DMS114 treated with DMSO at 0.1 percent for 48 hours (cell line): ENCODE measurements at regions not wholly inside any gene's neighbourhood (a gene's known extent, or its start where the extent isn't known, plus 50 kb on each side); places are given as distances from the start of the nearest gene placed in this dataset.

Source experiments
- DNase-seq: peaks from one replicate; lab custom pipeline; 2025; ENCODE audit not compliant: unreplicated experiment; lab: John Stamatoyannopoulos, UW

DNA sequence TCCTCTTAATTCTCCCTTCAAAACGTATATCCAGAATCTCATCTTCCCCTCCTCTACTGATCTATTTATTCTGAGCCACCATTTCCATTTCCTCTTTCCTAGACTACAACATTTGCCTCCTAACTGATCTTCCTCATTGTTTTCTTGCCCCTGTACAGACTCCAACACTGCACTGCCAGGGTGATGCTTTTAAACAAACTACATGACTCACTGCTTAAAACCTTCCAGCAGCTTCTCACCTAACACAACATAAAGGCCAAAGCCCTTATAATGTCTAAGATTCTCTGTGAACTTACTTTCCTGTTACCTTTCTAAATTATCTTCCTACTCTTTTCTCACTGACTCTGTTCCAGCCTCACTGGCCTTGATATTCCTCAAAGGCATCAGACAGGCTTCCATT lies 161.0 kb upstream of the HS3ST1 start:
- no peak for DNase-seq

DNA sequence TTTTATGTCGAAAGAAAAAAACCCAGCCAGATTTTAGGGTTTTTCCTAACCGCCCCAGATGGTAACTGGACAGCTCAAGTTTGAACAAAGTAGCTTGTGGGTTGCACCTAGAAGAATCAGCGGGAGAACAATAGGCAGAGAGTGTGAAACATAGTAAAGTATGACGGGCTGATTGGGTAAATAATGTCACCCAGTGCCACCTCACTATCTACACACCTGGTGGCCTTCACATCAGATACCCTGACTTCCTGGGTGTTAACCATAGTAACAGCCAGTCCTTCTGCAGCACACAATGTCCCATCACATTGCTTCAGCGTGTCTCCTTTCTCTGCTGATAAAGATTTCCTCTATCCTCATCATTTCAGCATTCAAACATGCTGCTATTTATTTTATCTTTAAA lies 159.1 kb upstream of the HS3ST1 start:
- no peak for DNase-seq

- no peak for DNase-seq
Observed at GRCh38 chr4:11585506-11585905, 156.8 kb upstream of the HS3ST1 start.

DNA sequence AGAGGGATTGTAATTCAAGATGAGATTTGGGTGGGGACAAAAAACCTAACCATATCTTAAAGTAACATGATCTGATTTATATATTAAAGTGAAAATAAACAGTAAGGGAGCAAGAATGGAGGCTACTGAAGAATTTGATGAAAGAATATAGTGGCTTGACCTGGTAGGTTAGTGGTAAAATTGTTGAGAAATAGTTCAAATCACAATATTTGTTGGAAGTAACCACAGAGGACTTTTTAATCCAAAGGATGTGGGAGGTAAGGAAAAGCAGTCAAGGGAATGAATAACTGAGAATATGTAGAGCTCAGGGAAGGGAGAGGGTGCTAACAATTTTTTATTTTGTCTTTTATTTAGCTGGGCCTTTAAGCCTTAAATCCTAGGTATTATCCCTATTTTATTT lies 139.8 kb upstream of the HS3ST1 start:
- DNase-seq = no peak

DNA sequence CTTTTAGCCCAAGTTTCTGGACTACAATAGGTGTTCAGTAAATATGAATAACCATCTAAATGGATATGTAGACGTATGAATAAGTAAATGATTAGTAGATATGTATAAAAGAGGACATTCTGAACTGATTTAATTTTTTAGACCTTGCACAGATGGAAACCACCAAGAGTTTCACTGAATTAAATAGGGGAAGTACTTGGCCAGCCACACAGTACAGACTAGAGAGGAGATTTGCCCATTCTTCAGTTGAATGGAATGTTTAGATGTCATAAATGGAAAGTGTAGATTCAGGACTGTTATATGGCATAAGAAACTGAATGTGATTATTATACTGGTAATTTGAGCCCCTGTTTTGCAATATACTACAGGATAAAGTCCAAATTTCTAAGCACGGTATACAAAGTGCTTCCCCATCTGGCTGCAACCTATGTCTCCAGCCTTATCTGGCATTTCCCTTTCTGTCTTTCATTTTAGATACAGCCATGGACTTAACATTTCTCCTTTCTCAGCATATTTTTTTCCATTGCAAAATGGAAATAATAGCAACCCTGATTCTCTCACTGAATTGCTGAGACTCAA lies 137.8 kb upstream of the HS3ST1 start:
- DNase-seq = no peak

DNA sequence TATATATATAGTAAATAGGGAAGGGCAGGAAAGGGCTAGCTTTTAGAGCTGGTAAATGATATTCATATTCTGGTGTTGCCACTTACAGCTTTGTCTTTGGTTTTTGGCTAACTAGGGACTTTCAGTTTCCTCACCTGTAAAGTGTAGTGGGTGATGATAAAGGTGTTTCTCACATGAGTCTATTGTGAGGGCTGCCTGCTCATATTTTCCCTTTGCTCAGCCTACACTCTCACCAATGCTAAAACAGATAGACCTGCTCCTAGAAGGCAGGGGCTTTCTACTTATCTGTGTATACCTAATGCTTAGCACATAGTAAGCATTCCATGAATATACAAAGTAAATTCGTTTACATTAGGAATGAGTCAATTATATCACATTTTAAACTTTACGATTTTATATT lies 137.2 kb upstream of the HS3ST1 start:
- no peak for DNase-seq

- no peak for DNase-seq
Observed at GRCh38 chr4:11565213-11565612, 136.5 kb upstream of the HS3ST1 start.

GRCh38 chr4:11564021-11564420 lies 135.3 kb upstream of the HS3ST1 start:
- DNase-seq = no peak

GRCh38 chr4:11549525-11549924 lies 120.8 kb upstream of the HS3ST1 start:
- DNase-seq = no peak

DNA sequence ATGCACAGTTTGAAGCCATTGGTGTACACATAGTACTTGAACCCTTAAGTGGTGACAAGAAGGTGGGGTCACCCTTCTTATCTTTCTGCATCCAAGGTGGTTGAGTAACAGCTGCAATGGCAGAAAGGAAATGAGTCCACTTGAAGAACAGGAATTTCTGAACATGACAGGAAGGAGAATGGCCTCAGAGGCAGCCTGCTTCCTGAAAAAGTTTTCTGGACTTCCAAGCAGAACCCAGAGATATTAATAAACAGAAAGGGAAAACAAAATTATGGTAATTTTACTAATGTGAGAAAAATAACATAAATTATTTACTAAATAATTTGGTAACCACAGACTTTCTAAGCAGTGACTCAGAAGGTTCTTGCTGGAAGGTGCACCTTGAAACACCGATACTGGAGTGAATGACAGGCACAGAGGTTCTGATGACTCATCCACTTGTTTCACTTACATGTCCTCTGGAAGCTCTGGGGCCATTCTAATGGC lies 119.9 kb upstream of the HS3ST1 start:
- no peak for DNase-seq

DNA sequence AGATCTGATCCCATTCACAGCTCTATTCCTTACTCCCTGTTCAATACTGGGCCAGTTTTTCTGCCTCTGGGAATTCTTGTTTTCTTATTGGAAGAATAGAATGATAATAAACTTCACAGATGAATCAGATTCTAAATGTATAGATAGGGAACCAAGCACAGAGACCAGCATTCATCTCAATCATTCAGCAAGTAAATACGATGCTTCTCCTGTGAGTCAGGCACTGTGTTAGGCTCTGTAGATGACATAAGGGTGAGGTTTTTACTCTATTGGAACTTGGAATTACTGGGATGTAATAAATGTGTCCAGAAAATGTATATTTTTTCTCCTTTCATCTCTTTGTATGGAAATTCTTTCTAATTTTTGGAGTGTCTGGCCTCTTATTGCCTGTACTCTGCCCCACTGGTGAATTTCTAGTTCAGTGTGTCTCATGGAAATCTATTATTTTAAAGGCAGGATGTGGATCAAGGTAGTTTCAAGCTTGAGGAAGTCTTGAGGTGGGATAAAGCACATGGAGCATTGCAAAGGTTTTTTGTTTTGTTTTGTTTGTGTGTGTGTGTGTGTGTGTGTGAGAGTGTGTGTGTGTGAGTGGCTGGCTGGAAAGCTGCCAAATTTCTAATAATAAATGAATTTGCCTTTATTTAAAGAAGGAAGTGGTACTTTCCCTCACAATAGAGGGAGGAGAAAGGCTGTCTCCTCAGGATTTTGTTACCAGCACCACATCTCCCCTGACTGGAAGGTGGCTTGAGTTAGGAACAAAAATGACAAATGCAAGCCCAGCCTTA lies 117.9 kb upstream of the HS3ST1 start:
- no peak for DNase-seq

GRCh38 chr4:11545651-11546050 lies 117.0 kb upstream of the HS3ST1 start:
- no peak for DNase-seq

GRCh38 chr4:11544211-11544610 lies 115.5 kb upstream of the HS3ST1 start:
- DNase-seq = no peak

- no peak for DNase-seq
Observed at GRCh38 chr4:11543706-11544105, 115.0 kb upstream of the HS3ST1 start.

DNA sequence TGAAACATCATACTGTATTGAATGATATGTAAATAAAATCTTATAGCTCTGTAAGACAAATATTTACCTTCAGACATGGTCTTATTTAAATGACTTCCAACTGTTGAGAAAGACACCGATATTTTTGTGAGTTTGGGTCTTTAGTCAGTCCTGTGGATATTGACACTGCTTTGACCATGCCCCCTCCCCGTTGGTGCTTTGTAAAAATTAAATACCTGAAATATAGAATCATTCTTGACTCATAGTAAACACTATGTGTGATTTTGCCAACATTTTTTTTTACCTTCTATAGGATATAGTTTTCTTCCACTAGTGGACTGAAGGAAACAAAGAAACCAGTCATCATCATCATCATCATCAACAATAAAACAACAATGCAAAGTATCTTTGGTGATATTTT lies 114.3 kb upstream of the HS3ST1 start:
- DNase-seq = no peak

DNA sequence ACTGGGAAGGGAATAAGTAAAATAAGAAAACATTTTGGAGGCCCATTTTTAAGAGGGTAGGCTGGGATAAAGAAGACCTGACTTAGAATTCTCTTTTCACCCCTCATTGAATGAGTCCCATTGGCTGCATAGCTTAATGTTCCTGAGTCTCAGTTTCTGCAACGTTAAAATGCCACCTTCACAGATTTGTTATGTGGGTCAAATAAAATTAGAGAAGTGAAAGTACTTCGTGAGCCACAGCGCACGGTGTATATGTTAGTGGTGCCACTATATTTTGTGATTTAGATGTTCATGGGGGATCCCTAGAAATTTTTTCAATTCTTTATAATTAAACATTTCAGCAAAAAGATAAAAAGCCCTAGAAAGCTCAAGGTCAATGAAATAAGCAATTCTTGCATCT lies 109.2 kb upstream of the HS3ST1 start:
- no peak for DNase-seq

DNA sequence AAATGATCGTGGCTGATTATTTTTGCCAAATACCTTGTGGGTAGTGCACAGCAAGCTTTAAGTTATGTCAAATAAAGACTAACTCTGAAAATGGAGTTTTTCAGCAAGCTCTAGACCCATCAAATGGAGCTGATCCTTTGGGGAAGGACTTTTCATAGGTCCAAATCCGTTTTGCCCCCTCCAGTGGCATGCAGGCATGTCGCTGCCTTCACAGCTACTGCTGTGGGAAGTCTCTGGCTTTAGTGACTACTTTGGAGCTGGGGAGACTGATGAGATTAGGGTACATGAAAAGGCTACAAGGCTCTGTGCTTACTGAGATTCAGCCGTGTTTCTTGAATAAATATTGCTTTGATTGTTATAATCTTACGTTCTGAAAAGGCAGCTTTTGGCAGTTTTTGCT lies 106.6 kb upstream of the HS3ST1 start:
- DNase-seq = no peak

GRCh38 chr4:11534623-11535302 lies 106.1 kb upstream of the HS3ST1 start:
- no peak for DNase-seq

GRCh38 chr4:11532138-11532537 lies 103.4 kb upstream of the HS3ST1 start:
- DNase-seq = no peak

GRCh38 chr4:11529625-11530201 lies 101.0 kb upstream of the HS3ST1 start:
- DNase-seq = no peak

DNA sequence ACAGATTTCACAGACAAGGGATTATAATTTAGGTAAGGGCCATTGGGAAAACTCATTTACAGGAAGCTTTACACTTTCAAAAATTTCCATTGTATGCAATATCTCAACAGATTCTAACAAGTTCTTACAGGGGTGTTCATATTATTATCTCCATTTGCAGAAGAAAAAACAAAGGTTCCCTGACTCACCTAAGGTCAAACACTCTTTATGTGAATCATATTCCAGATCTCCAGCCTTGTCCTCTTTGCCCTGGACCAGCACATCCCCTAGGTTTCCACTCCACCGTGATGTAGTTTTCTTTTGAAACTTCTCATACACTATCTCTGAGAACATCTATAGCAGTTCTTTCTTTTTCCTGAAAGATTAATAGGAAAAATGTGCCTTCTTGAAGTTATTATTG lies 96.4 kb upstream of the HS3ST1 start:
- no peak for DNase-seq

DNA sequence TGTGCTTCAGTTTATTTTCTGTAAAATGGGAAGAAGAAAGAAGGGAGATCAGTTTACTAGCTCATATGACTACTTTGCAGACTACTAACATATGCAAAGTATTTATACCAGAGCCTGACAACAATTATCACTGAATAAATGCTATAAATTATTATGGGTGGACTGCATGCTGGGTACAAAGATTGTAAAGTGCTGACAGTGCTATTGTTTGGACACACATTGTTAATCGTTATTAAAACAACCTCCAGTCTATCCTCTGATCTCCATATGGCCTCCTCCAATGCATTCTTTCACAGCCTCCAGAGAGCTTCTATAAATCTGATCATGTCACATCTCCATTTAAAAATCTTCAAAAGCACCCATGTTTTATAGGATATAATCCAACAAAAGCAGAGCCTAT lies 90.1 kb upstream of the HS3ST1 start:
- DNase-seq = no peak
